ENCODE measurements at regions not wholly inside any gene's neighbourhood (a gene's known extent, or its start where the extent isn't known, plus 50 kb on each side); places are given as distances from the start of the nearest gene placed in this dataset.
A peak's percentile ranks its signal among the peaks of the same experiment; 100 is the strongest.

- DNase-seq (ENCODE audit: low spot score): no peak
Measured at GRCh38 chr7:26553582-26553981, 261.9 kb downstream of the SNX10 start.

GRCh38 chr7:26554952-26555351, 263.3 kb downstream of the SNX10 start:
- DNase-seq (ENCODE audit: low spot score): peak; percentile 35

- DNase-seq (ENCODE audit: low spot score): no peak
Measured at GRCh38 chr7:26556061-26556881, 264.6 kb downstream of the SNX10 start.

- no peak for DNase-seq (ENCODE audit: low spot score)
Measured at GRCh38 chr7:26560526-26561256, 269.0 kb downstream of the SNX10 start.

- no peak for DNase-seq (ENCODE audit: low spot score)
Measured at GRCh38 chr7:26562841-26563240, 271.2 kb downstream of the SNX10 start.

GRCh38 chr7:26563406-26563805, 271.7 kb downstream of the SNX10 start:
- no peak for DNase-seq (ENCODE audit: low spot score)

- no peak for DNase-seq (ENCODE audit: low spot score)
Measured at GRCh38 chr7:26567266-26567665, 275.6 kb downstream of the SNX10 start.

GRCh38 chr7:26574476-26574875, 282.8 kb downstream of the SNX10 start:
- DNase-seq (ENCODE audit: low spot score): no peak

GRCh38 chr7:26580064-26580591, 284.3 kb downstream of the SKAP2 start:
- DNase-seq (ENCODE audit: low spot score): peak; percentile 22

GRCh38 chr7:26580711-26581110, 283.7 kb downstream of the SKAP2 start:
- DNase-seq (ENCODE audit: low spot score): peak; percentile 80

- no peak for DNase-seq (ENCODE audit: low spot score)
Measured at GRCh38 chr7:26583094-26583648, 281.2 kb downstream of the SKAP2 start.

GRCh38 chr7:26584326-26584725, 280.1 kb downstream of the SKAP2 start:
- no peak for DNase-seq (ENCODE audit: low spot score)

- no peak for DNase-seq (ENCODE audit: low spot score)
Measured at GRCh38 chr7:26584987-26585665, 279.3 kb downstream of the SKAP2 start.

GRCh38 chr7:26587536-26587935, 276.9 kb downstream of the SKAP2 start:
- no peak for DNase-seq (ENCODE audit: low spot score)

- DNase-seq (ENCODE audit: low spot score): peak; percentile 43
Measured at GRCh38 chr7:26588511-26588910, 275.9 kb downstream of the SKAP2 start.

- DNase-seq (ENCODE audit: low spot score): no peak
Measured at GRCh38 chr7:26590709-26591108, 273.7 kb downstream of the SKAP2 start.

GRCh38 chr7:26592011-26592410, 272.4 kb downstream of the SKAP2 start:
- no peak for DNase-seq (ENCODE audit: low spot score)

- DNase-seq (ENCODE audit: low spot score): no peak
Measured at GRCh38 chr7:26593393-26593792, 271.0 kb downstream of the SKAP2 start.

- no peak for DNase-seq (ENCODE audit: low spot score)
Measured at GRCh38 chr7:26593896-26594295, 270.5 kb downstream of the SKAP2 start.

GRCh38 chr7:26594553-26594952, 269.8 kb downstream of the SKAP2 start:
- no peak for DNase-seq (ENCODE audit: low spot score)

- no peak for DNase-seq (ENCODE audit: low spot score)
Measured at GRCh38 chr7:26598867-26599266, 265.5 kb downstream of the SKAP2 start.

- no peak for DNase-seq (ENCODE audit: low spot score)
Measured at GRCh38 chr7:26599982-26600381, 264.4 kb downstream of the SKAP2 start.
